SK-N-SH (cell line): ENCODE measurements at regions not wholly inside any gene's neighbourhood (a gene's known extent, or its start where the extent isn't known, plus 50 kb on each side); places are given as distances from the start of the nearest gene placed in this dataset.

Experiments
- ELF1 ChIP-seq: IDR thresholded peaks from 2 replicates; pipeline ENCODE4 v1.4.0; 2012
- EP300 ChIP-seq, 2 experiments: IDR thresholded peaks; 2 replicates each; pipeline versions ENCODE4 v1.4.0 to v1.6.1; 2012; ENCODE audit warnings: borderline replicate concordance in 1 of 2, low read depth in 1 of 2, low read length in 1 of 2
- EZH2phosphoT487 ChIP-seq: fragments of 200-600 bp; sonication (generic); IDR thresholded peaks from 2 replicates; pipeline ENCODE4 v1.6.1; 2017; ENCODE audit warnings: low read depth, mixed run types, mild to moderate bottlenecking, antibody characterized with exemption, moderate library complexity, borderline replicate concordance
- POLR2AphosphoS5 ChIP-seq: IDR thresholded peaks from 2 replicates; pipeline ENCODE4 v1.6.1; 2012; ENCODE audit warnings: low read depth, low read length
- RFX5 ChIP-seq: IDR thresholded peaks from 2 replicates; pipeline ENCODE4 v1.6.1; 2012; ENCODE audit warnings: mild to moderate bottlenecking, improper control_type of control experiment, low read length
- SIN3A ChIP-seq: IDR thresholded peaks from 2 replicates; pipeline ENCODE4 v1.6.1; 2012; ENCODE audit warnings: low read depth, mild to moderate bottlenecking, low read length, moderate library complexity, borderline replicate concordance
- USF1 ChIP-seq: IDR thresholded peaks from 2 replicates; pipeline ENCODE4 v1.4.0; 2012; ENCODE audit warnings: low read depth, borderline replicate concordance
- TF ChIP-seq, protein P1 (sequence below): fragments of 200-600 bp; sonication (generic); IDR thresholded peaks from 2 replicates; pipeline ENCODE4 v1.6.1; 2017; ENCODE audit warnings: antibody characterized with exemption, mild to moderate bottlenecking, moderate library complexity
- TF ChIP-seq, protein P2 (sequence below): IDR thresholded peaks from 2 replicates; pipeline ENCODE4 v1.4.0; 2012; ENCODE audit warnings: low read depth

- TF ChIP-seq ELF1 (no peak), POLR2AphosphoS5 (no peak), USF1 (no peak), EP300 (IDR thresholded peaks at IDR 0.05; ENCODE audit: borderline replicate concordance in 1 of 2, low read depth in 1 of 2, low read length in 1 of 2) (no peak), SIN3A (no peak), RFX5 (no peak), EZH2phosphoT487 (no peak)
- TF ChIP-seq, protein P1, sequence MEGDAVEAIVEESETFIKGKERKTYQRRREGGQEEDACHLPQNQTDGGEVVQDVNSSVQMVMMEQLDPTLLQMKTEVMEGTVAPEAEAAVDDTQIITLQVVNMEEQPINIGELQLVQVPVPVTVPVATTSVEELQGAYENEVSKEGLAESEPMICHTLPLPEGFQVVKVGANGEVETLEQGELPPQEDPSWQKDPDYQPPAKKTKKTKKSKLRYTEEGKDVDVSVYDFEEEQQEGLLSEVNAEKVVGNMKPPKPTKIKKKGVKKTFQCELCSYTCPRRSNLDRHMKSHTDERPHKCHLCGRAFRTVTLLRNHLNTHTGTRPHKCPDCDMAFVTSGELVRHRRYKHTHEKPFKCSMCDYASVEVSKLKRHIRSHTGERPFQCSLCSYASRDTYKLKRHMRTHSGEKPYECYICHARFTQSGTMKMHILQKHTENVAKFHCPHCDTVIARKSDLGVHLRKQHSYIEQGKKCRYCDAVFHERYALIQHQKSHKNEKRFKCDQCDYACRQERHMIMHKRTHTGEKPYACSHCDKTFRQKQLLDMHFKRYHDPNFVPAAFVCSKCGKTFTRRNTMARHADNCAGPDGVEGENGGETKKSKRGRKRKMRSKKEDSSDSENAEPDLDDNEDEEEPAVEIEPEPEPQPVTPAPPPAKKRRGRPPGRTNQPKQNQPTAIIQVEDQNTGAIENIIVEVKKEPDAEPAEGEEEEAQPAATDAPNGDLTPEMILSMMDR: no peak
- TF ChIP-seq, protein P2, sequence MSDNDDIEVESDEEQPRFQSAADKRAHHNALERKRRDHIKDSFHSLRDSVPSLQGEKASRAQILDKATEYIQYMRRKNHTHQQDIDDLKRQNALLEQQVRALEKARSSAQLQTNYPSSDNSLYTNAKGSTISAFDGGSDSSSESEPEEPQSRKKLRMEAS: no peak
Observed at GRCh38 chr1:242718967-242719366, 194.5 kb upstream of the PLD5 start.
